ENCODE measurements at regions not wholly inside any gene's neighbourhood (a gene's known extent, or its start where the extent isn't known, plus 50 kb on each side); places are given as distances from the start of the nearest gene placed in this dataset.

DNA sequence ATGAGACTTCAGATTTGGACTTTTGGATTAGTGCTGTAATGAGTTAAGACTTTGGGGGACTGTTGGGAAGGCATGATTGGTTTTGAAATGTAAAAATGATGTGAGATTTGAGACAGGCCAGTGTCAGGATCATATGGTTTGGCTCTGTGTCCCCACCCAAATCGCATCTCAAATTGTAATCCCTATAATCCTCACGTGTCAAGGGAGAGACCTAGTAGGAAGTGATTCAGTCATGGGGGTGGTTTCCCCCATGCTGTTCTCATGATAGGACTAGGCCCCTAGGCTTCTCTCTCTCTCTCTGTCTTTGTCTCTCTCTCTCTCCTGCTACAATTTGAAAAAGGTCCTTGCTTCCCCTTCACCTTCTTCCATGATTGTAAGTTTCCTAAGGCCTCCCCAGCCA lies 473.3 kb upstream of the CD180 start:
- Histone ChIP-seq H3K27me3 (ENCODE audit: insufficient read depth, low read length) (no peaks in the 10 kb centered on the region), H3K9ac (ENCODE audit: low read length) (no peak overlapping the region), H3K9me2 (ENCODE audit: insufficient read depth) (no peaks in the 10 kb centered on the region), H2AFZ (ENCODE audit: low read depth, low read length, poor library complexity, severe bottlenecking) (no peak overlapping the region), H3K9me3 (ENCODE audit: control insufficient read depth in 1 of 2, insufficient read depth in 1 of 2, low read depth in 1 of 2, low read length in 2 of 2) (no peaks in the 10 kb centered on the region), H3K79me2 (ENCODE audit: insufficient read depth, low read length) (no peaks in the 10 kb centered on the region), H3K4me3 (replicated peaks in 1 of 2; ENCODE audit: low read depth in 1 of 2, low read length in 2 of 2) (no peak overlapping the region), H3K36me3 (ENCODE audit: control insufficient read depth in 1 of 2, insufficient read depth in 2 of 2, low read length in 2 of 2) (no peaks in the 10 kb centered on the region), H3K4me1 (ENCODE audit: control insufficient read depth in 1 of 2, insufficient read depth in 2 of 2, low read length in 2 of 2) (no peaks in the 10 kb centered on the region), H3K4me2 (ENCODE audit: low read length) (no peak overlapping the region), H4K20me1 (ENCODE audit: insufficient read depth) (no peaks in the 10 kb centered on the region), H3K27ac (ENCODE audit: low read depth, low read length) (no peak overlapping the region)
- ChIA-PET RAD21 (ENCODE audit: low non-redundant PET in 1 of 2, low total read pairs in 2 of 2, uncharacterized antibody in 2 of 2, unreplicated experiment in 2 of 2) (no interaction called here), CTCF (no interaction called here), POLR2A (no interaction called here)
- no TSS peak for BruUV-seq (replicated peaks)
- ATAC-seq = no peak
- intact Hi-C loops (cut with micrococcal nuclease) = no loop called here
- no peak for DNase-seq (ENCODE audit: low read depth, low spot score)
- TF ChIP-seq EZH2phosphoT487 (IDR thresholded peaks at IDR 0.05; ENCODE audit: borderline replicate concordance) (no peak), ZNF274 (IDR thresholded peaks at IDR 0.05; ENCODE audit: low read depth, low read length) (no peak), EZH2 (IDR thresholded peaks at IDR 0.05) (no peak), POLR2A (IDR thresholded peaks at IDR 0.05; ENCODE audit: borderline replicate concordance, extremely low read depth, insufficient read depth, insufficient read length) (no peak)
- TF ChIP-seq, protein P1, sequence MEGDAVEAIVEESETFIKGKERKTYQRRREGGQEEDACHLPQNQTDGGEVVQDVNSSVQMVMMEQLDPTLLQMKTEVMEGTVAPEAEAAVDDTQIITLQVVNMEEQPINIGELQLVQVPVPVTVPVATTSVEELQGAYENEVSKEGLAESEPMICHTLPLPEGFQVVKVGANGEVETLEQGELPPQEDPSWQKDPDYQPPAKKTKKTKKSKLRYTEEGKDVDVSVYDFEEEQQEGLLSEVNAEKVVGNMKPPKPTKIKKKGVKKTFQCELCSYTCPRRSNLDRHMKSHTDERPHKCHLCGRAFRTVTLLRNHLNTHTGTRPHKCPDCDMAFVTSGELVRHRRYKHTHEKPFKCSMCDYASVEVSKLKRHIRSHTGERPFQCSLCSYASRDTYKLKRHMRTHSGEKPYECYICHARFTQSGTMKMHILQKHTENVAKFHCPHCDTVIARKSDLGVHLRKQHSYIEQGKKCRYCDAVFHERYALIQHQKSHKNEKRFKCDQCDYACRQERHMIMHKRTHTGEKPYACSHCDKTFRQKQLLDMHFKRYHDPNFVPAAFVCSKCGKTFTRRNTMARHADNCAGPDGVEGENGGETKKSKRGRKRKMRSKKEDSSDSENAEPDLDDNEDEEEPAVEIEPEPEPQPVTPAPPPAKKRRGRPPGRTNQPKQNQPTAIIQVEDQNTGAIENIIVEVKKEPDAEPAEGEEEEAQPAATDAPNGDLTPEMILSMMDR (IDR thresholded peaks at IDR 0.05 in 2 of 3, conservative IDR thresholded peaks at IDR 0.05 in 1 of 3; ENCODE audit: borderline replicate concordance in 1 of 3, insufficient read depth in 1 of 3, low read depth in 2 of 3, low read length in 2 of 3) = no peak
- TF ChIP-seq, protein P2, sequence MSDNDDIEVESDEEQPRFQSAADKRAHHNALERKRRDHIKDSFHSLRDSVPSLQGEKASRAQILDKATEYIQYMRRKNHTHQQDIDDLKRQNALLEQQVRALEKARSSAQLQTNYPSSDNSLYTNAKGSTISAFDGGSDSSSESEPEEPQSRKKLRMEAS (IDR thresholded peaks at IDR 0.05) = no peak

DNA sequence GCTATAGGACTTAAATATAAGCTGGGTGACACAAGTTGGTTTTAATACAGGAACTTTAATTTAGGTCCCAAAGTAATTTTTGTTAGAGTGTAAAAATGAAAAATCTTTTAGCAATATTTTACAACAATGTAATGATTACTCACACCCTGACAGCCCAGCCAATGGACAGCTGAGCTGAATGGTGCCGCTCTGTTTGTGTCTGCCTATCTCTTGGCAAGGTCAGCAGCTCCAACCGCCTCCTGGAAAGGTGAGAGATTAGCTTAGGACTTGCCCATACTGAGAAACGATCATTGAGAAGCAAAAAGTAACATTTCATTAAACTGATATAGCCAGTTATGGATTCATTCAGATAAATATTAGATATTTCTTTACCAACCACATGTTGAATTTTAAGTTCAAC lies 463.6 kb upstream of the CD180 start:
- no TSS peak for BruUV-seq (replicated peaks)
- CTCF ChIA-PET = no interaction called here

More for the DNA sequence above, 463.6 kb upstream of the CD180 start:
- no peak overlapping the region for H3K4me3 ChIP-seq (replicated peaks in 1 of 2; ENCODE audit: low read depth in 1 of 2, low read length in 2 of 2)
- no peaks in the 10 kb centered on the region for H3K9me2 ChIP-seq (ENCODE audit: insufficient read depth)
- H3K36me3 ChIP-seq (ENCODE audit: control insufficient read depth in 1 of 2, insufficient read depth in 2 of 2, low read length in 2 of 2) = no peaks in the 10 kb centered on the region
- no peak overlapping the region for H3K27ac ChIP-seq (ENCODE audit: low read depth, low read length)
- no peak overlapping the region for H3K4me2 ChIP-seq (ENCODE audit: low read length)
- ATAC-seq (no peak), DNase-seq (ENCODE audit: low read depth, low spot score) (no peak)
- no peaks in the 10 kb centered on the region for H4K20me1 ChIP-seq (ENCODE audit: insufficient read depth)
- no peaks in the 10 kb centered on the region for H3K79me2 ChIP-seq (ENCODE audit: insufficient read depth, low read length)
- no peak overlapping the region for H2AFZ ChIP-seq (ENCODE audit: low read depth, low read length, poor library complexity, severe bottlenecking)
- H3K9me3 ChIP-seq (ENCODE audit: control insufficient read depth in 1 of 2, insufficient read depth in 1 of 2, low read depth in 1 of 2, low read length in 2 of 2) = no peaks in the 10 kb centered on the region
- ChIA-PET RAD21 (ENCODE audit: low non-redundant PET in 1 of 2, low total read pairs in 2 of 2, uncharacterized antibody in 2 of 2, unreplicated experiment in 2 of 2) (no interaction called here), POLR2A (no interaction called here)
- TF ChIP-seq YY1 (IDR thresholded peaks at IDR 0.05; ENCODE audit: extremely low read depth, insufficient replicate concordance, low read depth, low read length) (no peak), SIN3A (IDR thresholded peaks at IDR 0.05; ENCODE audit: low read depth) (no peak), EGR1 (IDR thresholded peaks at IDR 0.05; ENCODE audit: low read depth) (no peak), POLR2AphosphoS5 (IDR thresholded peaks at IDR 0.05; ENCODE audit: low read depth, low read length) (no peak)
- TF ChIP-seq, protein P3, sequence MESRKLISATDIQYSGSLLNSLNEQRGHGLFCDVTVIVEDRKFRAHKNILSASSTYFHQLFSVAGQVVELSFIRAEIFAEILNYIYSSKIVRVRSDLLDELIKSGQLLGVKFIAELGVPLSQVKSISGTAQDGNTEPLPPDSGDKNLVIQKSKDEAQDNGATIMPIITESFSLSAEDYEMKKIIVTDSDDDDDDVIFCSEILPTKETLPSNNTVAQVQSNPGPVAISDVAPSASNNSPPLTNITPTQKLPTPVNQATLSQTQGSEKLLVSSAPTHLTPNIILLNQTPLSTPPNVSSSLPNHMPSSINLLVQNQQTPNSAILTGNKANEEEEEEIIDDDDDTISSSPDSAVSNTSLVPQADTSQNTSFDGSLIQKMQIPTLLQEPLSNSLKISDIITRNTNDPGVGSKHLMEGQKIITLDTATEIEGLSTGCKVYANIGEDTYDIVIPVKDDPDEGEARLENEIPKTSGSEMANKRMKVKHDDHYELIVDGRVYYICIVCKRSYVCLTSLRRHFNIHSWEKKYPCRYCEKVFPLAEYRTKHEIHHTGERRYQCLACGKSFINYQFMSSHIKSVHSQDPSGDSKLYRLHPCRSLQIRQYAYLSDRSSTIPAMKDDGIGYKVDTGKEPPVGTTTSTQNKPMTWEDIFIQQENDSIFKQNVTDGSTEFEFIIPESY (IDR thresholded peaks at IDR 0.05; ENCODE audit: extremely low read depth, insufficient replicate concordance, low read length) = no peak
- TF ChIP-seq, protein P2 (IDR thresholded peaks at IDR 0.05) = no peak
- TF ChIP-seq, protein P4, sequence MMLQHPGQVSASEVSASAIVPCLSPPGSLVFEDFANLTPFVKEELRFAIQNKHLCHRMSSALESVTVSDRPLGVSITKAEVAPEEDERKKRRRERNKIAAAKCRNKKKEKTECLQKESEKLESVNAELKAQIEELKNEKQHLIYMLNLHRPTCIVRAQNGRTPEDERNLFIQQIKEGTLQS (IDR thresholded peaks at IDR 0.05) = no peak
- intact Hi-C loops (cut with micrococcal nuclease) = no loop called here
- no peak overlapping the region for H3K9ac ChIP-seq (ENCODE audit: low read length)
- no peaks in the 10 kb centered on the region for H3K27me3 ChIP-seq (ENCODE audit: insufficient read depth, low read length)
- no peaks in the 10 kb centered on the region for H3K4me1 ChIP-seq (ENCODE audit: control insufficient read depth in 1 of 2, insufficient read depth in 2 of 2, low read length in 2 of 2)
